ENCODE measurements at regions not wholly inside any gene's neighbourhood (a gene's known extent, or its start where the extent isn't known, plus 50 kb on each side); places are given as distances from the start of the nearest gene placed in this dataset.

DNA sequence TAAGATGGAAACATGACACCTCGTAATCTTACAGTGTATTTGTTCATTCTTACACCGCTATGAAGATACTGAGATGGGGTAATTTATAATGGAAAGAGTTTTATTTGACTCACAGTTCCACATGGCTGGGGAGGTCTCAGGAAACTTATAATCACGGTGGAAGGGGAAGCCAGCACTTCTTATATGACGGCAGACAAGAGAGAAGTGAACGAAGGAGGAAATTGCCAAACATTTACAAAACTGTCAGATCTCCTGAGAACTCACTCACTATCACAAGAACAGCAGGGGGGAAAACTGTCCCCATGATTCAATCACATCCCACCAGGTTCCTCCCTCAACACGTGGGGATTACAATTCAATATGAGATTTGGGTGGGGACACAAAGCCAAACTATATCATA lies 282.3 kb downstream of the HGF start:
- Histone ChIP-seq H3K4me3 (ENCODE audit: low read depth in 1 of 3, low read length in 3 of 3) (no peak overlapping the region), H3K27me3 (ENCODE audit: control insufficient read depth in 4 of 4, insufficient read depth in 4 of 4, low read length in 3 of 4) (peaks cover 0 to 2% (median 0%) of the 10 kb centered on the region in 4 donors), H3K27ac (ENCODE audit: low read depth in 1 of 2, low read length in 2 of 2) (no peak overlapping the region), H3K36me3 (ENCODE audit: control insufficient read depth in 4 of 4, insufficient read depth in 3 of 4, low read depth in 1 of 4, low read length in 3 of 4) (no peaks in the 10 kb centered on the region), H3K9ac (ENCODE audit: low read depth in 1 of 2, low read length in 2 of 2) (no peak overlapping the region), H3K4me1 (ENCODE audit: control insufficient read depth in 4 of 4, insufficient read depth in 4 of 4, low read length in 3 of 4) (no peaks in the 10 kb centered on the region), H3K9me3 (ENCODE audit: control insufficient read depth in 4 of 4, low read length in 3 of 4) (no peaks in the 10 kb centered on the region)
- 71% methylated on average over 6 of the region's 6 CpGs for WGBS
- no peak for DNase-seq (ENCODE audit: low spot score)
- TF ChIP-seq, protein P1, sequence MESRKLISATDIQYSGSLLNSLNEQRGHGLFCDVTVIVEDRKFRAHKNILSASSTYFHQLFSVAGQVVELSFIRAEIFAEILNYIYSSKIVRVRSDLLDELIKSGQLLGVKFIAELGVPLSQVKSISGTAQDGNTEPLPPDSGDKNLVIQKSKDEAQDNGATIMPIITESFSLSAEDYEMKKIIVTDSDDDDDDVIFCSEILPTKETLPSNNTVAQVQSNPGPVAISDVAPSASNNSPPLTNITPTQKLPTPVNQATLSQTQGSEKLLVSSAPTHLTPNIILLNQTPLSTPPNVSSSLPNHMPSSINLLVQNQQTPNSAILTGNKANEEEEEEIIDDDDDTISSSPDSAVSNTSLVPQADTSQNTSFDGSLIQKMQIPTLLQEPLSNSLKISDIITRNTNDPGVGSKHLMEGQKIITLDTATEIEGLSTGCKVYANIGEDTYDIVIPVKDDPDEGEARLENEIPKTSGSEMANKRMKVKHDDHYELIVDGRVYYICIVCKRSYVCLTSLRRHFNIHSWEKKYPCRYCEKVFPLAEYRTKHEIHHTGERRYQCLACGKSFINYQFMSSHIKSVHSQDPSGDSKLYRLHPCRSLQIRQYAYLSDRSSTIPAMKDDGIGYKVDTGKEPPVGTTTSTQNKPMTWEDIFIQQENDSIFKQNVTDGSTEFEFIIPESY (IDR thresholded peaks at IDR 0.05), result no peak
- TF ChIP-seq RXRA (IDR thresholded peaks at IDR 0.05), result no peak
- TF ChIP-seq, protein P2, sequence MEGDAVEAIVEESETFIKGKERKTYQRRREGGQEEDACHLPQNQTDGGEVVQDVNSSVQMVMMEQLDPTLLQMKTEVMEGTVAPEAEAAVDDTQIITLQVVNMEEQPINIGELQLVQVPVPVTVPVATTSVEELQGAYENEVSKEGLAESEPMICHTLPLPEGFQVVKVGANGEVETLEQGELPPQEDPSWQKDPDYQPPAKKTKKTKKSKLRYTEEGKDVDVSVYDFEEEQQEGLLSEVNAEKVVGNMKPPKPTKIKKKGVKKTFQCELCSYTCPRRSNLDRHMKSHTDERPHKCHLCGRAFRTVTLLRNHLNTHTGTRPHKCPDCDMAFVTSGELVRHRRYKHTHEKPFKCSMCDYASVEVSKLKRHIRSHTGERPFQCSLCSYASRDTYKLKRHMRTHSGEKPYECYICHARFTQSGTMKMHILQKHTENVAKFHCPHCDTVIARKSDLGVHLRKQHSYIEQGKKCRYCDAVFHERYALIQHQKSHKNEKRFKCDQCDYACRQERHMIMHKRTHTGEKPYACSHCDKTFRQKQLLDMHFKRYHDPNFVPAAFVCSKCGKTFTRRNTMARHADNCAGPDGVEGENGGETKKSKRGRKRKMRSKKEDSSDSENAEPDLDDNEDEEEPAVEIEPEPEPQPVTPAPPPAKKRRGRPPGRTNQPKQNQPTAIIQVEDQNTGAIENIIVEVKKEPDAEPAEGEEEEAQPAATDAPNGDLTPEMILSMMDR (IDR thresholded peaks at IDR 0.05; ENCODE audit: low read depth, low read length, missing input control), result no peak
- no peak for TF ChIP-seq FOXA2 (IDR thresholded peaks at IDR 0.05)
- TF ChIP-seq HNF4A (conservative IDR thresholded peaks at IDR 0.05), result no peak

DNA sequence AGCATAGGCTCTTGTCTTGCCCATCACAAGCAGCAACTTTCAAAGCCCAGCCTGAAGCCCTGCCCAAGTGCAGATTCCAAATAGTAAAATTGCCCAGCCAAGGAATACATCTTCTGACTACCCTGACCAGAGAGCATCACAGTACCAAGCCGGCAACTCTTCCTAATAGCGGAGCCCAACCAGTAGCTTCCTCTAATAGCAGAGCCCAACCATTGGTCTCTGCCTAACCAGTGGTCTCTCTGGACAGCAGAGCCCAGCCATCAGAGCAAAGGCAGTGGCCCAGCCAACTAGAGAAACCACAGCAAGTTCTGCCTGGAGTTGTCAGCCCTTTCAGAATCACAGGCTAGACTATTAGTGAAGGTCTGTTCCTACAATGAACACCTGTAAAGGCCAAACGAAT lies 285.6 kb downstream of the HGF start:
- Histone ChIP-seq H3K4me1 (ENCODE audit: control insufficient read depth in 4 of 4, insufficient read depth in 4 of 4, low read length in 3 of 4) (no peaks in the 10 kb centered on the region), H3K27ac (ENCODE audit: low read depth in 1 of 2, low read length in 2 of 2) (no peak overlapping the region), H3K9me3 (ENCODE audit: control insufficient read depth in 4 of 4, low read length in 3 of 4) (no peaks in the 10 kb centered on the region), H3K36me3 (ENCODE audit: control insufficient read depth in 4 of 4, insufficient read depth in 3 of 4, low read depth in 1 of 4, low read length in 3 of 4) (no peaks in the 10 kb centered on the region), H3K9ac (ENCODE audit: low read depth in 1 of 2, low read length in 2 of 2) (no peak overlapping the region), H3K27me3 (ENCODE audit: control insufficient read depth in 4 of 4, insufficient read depth in 4 of 4, low read length in 3 of 4) (peaks cover 0 to 2% (median 0%) of the 10 kb centered on the region in 4 donors), H3K4me3 (ENCODE audit: low read depth in 1 of 3, low read length in 3 of 3) (no peak overlapping the region)
- TF ChIP-seq YY1 (IDR thresholded peaks at IDR 0.05), result no peak
- TF ChIP-seq, protein P1 (IDR thresholded peaks at IDR 0.05), result no peak
- no peak for TF ChIP-seq RAD21 (IDR thresholded peaks at IDR 0.05)
- no peak for TF ChIP-seq TAF1 (conservative IDR thresholded peaks at IDR 0.05)
- TF ChIP-seq RXRA (IDR thresholded peaks at IDR 0.05), result no peak
- TF ChIP-seq, protein P2 (IDR thresholded peaks at IDR 0.05; ENCODE audit: low read depth, low read length, missing input control), result no peak
- TF ChIP-seq, protein P3, sequence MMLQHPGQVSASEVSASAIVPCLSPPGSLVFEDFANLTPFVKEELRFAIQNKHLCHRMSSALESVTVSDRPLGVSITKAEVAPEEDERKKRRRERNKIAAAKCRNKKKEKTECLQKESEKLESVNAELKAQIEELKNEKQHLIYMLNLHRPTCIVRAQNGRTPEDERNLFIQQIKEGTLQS (IDR thresholded peaks at IDR 0.05), result no peak
- TF ChIP-seq JUND (IDR thresholded peaks at IDR 0.05), result no peak
- no peak for TF ChIP-seq SP1 (IDR thresholded peaks at IDR 0.05)
- TF ChIP-seq FOXA2 (IDR thresholded peaks at IDR 0.05), result no peak
- no peak for TF ChIP-seq NR2F2 (IDR thresholded peaks at IDR 0.05)
- 51% methylated on average over 3 of the region's 3 CpGs for WGBS
- no peak for DNase-seq (ENCODE audit: low spot score)
